CD4-positive, CD25-positive, alpha-beta regulatory T cell (primary cell): ENCODE measurements at regions not wholly inside any gene's neighbourhood (a gene's known extent, or its start where the extent isn't known, plus 50 kb on each side); places are given as distances from the start of the nearest gene placed in this dataset.

Experiments used
- ATAC-seq, 2 donors: fragments of 150-1000 bp; cut with Tn5 transposase; one replicate each; pipeline ENCODE4 v1.10.0; 2021; ENCODE audit warnings: low read depth in 2 of 2, moderate number of reproducible peaks in 2 of 2, moderate library complexity in 1 of 2
- DNase-seq, 3 donors: peaks; one replicate each; pipeline versions ENCODE4 v3.0.0 to v3.0.0-alpha.2; 2012 to 2022; ENCODE audit warnings: mixed read lengths in 1 of 3
- H3K27ac ChIP-seq: one replicate; pipeline ENCODE4 v1.7.0; 2013; ENCODE audit warnings: mild to moderate bottlenecking, low read length; ENCODE audit not compliant: insufficient read depth, poor library complexity, severe bottlenecking
- H3K27me3 ChIP-seq: one replicate; pipeline ENCODE4 v1.7.0; 2013; ENCODE audit warnings: low read length; ENCODE audit not compliant: control insufficient read depth, insufficient read depth
- H3K36me3 ChIP-seq: one replicate; pipeline ENCODE4 v1.7.0; 2013; ENCODE audit warnings: mild to moderate bottlenecking, low read length, moderate library complexity; ENCODE audit not compliant: control insufficient read depth, insufficient read depth
- H3K4me1 ChIP-seq: 2 replicates; pipeline ENCODE4 v1.7.0; 2013; ENCODE audit warnings: mild to moderate bottlenecking, low read length; ENCODE audit not compliant: insufficient read depth, control insufficient read depth, poor library complexity, severe bottlenecking
- H3K4me3 ChIP-seq: one replicate; pipeline ENCODE4 v1.7.0; 2013; ENCODE audit warnings: low read depth, mild to moderate bottlenecking, low read length, moderate library complexity
- H3K9me3 ChIP-seq, 2 experiments: 1 replicate in 1 of 2; 2 replicates in 1 of 2; pipeline ENCODE4 v1.7.0; 2013; ENCODE audit warnings: low read length in 2 of 2, mild to moderate bottlenecking in 1 of 2, moderate library complexity in 1 of 2; ENCODE audit not compliant: control insufficient read depth in 2 of 2
- H3K27ac Mint-ChIP-seq, 3 donors: one replicate each; pipeline ENCODE4 v1.8.0; 2020 to 2022; ENCODE audit warnings: mild to moderate bottlenecking in 3 of 3, mixed read lengths in 3 of 3, moderate library complexity in 2 of 3
- H3K27me3 Mint-ChIP-seq: one replicate; pipeline ENCODE4 v1.8.0; 2022; ENCODE audit warnings: mild to moderate bottlenecking, mixed read lengths
- H3K36me3 Mint-ChIP-seq: one replicate; pipeline ENCODE4 v1.8.0; 2020; ENCODE audit warnings: mixed read lengths
- H3K4me1 Mint-ChIP-seq, 4 donors: one replicate each; pipeline ENCODE4 v1.8.0; 2020 to 2022; ENCODE audit warnings: mixed read lengths in 4 of 4, mild to moderate bottlenecking in 1 of 4
- H3K4me3 Mint-ChIP-seq, 4 donors: one replicate each; pipeline ENCODE4 v1.8.0; 2020 to 2022; ENCODE audit warnings: mild to moderate bottlenecking in 4 of 4, mixed read lengths in 4 of 4, moderate library complexity in 3 of 4
- H3K9me3 Mint-ChIP-seq, 7 donors: one replicate each; pipeline ENCODE4 v1.8.0; 2020 to 2022; ENCODE audit warnings: mixed read lengths in 7 of 7, mild to moderate bottlenecking in 3 of 7, moderate library complexity in 2 of 7

- H3K4me1 Mint-ChIP-seq, result no peaks in the 10 kb centered on the region
Observed at GRCh38 chr1:214228976-214229375, 52.0 kb upstream of the SMYD2 start.

GRCh38 chr1:214229736-214230135 is 51.2 kb upstream of the SMYD2 start:
- peaks cover 5% of the 10 kb centered on the region for H3K27me3 ChIP-seq
- no peaks in the 10 kb centered on the region for H3K36me3 ChIP-seq
- no peak for DNase-seq
- H3K4me3 ChIP-seq, result no peak overlapping the region
- no peak for ATAC-seq
- H3K9me3 Mint-ChIP-seq, result no peaks in the 10 kb centered on the region
- H3K4me3 Mint-ChIP-seq, result no peak overlapping the region
- H3K4me1 ChIP-seq, result no peaks in the 10 kb centered on the region
- no peaks in the 10 kb centered on the region for H3K4me1 Mint-ChIP-seq
- H3K27ac Mint-ChIP-seq, result no peak overlapping the region
- no peak overlapping the region for H3K27ac ChIP-seq
- H3K9me3 ChIP-seq, result no peaks in the 10 kb centered on the region
- no peaks in the 10 kb centered on the region for H3K36me3 Mint-ChIP-seq
- peaks cover 28% of the 10 kb centered on the region for H3K27me3 Mint-ChIP-seq

More at GRCh38 chr1:214228976-214229375, 52.0 kb upstream of the SMYD2 start:
- Histone ChIP-seq H3K4me1 (no peaks in the 10 kb centered on the region), H3K27me3 (peaks cover 5% of the 10 kb centered on the region), H3K4me3 (no peak overlapping the region), H3K27ac (no peak overlapping the region), H3K9me3 (no peaks in the 10 kb centered on the region), H3K36me3 (no peaks in the 10 kb centered on the region)
- ATAC-seq (no peak), DNase-seq (no peak)
- Mint-ChIP-seq H3K36me3 (no peaks in the 10 kb centered on the region), H3K27ac (no peak overlapping the region), H3K27me3 (peaks cover 31% of the 10 kb centered on the region), H3K4me3 (no peak overlapping the region), H3K9me3 (no peaks in the 10 kb centered on the region)
